ENCODE measurements at regions not wholly inside any gene's neighbourhood (a gene's known extent, or its start where the extent isn't known, plus 50 kb on each side); places are given as distances from the start of the nearest gene placed in this dataset.

- TF ChIP-seq ZBTB21 (tag by site-specific recombination; IDR thresholded peaks at IDR 0.05) (no peak), CTCF (tag by site-specific recombination; IDR thresholded peaks at IDR 0.05) (no peak), ZFHX2 (tag by site-specific recombination; conservative IDR thresholded peaks at IDR 0.05) (no peak), ZNF530 (tag by site-specific recombination; IDR thresholded peaks at IDR 0.05; ENCODE audit: low read depth) (no peak), YY1 (tag by site-specific recombination; IDR thresholded peaks at IDR 0.05) (no peak), ZNF311 (tag by site-specific recombination; IDR thresholded peaks at IDR 0.05; ENCODE audit: borderline replicate concordance) (no peak), ZNF23 (tag by site-specific recombination; IDR thresholded peaks at IDR 0.05; ENCODE audit: borderline replicate concordance) (no peak)
- TF ChIP-seq, protein P1, sequence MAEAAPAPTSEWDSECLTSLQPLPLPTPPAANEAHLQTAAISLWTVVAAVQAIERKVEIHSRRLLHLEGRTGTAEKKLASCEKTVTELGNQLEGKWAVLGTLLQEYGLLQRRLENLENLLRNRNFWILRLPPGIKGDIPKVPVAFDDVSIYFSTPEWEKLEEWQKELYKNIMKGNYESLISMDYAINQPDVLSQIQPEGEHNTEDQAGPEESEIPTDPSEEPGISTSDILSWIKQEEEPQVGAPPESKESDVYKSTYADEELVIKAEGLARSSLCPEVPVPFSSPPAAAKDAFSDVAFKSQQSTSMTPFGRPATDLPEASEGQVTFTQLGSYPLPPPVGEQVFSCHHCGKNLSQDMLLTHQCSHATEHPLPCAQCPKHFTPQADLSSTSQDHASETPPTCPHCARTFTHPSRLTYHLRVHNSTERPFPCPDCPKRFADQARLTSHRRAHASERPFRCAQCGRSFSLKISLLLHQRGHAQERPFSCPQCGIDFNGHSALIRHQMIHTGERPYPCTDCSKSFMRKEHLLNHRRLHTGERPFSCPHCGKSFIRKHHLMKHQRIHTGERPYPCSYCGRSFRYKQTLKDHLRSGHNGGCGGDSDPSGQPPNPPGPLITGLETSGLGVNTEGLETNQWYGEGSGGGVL (tag by site-specific recombination; IDR thresholded peaks at IDR 0.05), result no peak
Observed at GRCh38 chr16:5582529-5582928, 484.9 kb upstream of the EEF2KMT start.

Measured in HEK293 (cell line).